HL-60/S4 treated with retinoic acid at 250 ng/mL for 4 days and 3 days (cell line): ENCODE measurements at regions not wholly inside any gene's neighbourhood (a gene's known extent, or its start where the extent isn't known, plus 50 kb on each side); places are given as distances from the start of the nearest gene placed in this dataset.
"Not testable (repeated sequence)": the region's sequence is repeated elsewhere in the genome, so short reads cannot be mapped to it uniquely, and the experiment has no call there.

Experiments used
- in situ Hi-C: fragments of 300-500 bp; cut with MboI; formaldehyde crosslinking; loops from 2 replicates; pipeline ENCODE4 v1.7.0; 2022; ENCODE audit warnings: low sequenced_read_pairs

DNA sequence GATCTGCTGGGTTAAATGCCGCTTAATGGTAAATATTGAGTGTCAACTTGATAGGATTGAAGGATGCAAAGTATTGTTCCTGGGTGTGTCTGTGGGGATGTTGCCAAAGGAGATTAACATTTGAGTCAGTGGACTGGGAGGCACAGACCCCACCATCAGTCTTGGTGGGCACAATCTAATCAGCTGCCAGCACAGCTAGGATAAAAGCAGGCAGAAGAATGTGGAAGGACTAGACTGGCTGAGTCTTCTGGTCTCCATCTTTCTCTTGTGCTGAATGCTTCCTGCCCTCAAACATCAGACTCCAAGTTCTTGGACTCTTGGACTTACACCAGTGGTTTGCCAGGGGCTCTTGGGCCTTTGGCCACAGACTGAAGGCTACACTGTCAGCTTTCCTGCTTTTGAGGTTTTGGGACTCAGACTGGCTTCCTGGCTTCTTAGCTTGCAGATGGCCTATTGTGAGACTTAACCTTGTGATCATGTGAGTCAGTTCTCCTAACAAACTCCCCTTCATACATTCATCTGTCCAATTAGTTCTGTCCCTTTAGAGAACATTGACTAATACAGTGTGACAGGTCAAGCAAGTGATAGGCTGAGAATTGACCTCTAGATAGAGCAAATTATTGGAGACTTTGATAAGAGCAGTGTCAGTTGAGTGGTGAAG, 332.5 kb downstream of the DLEU7 start:
- in situ Hi-C loops: not testable (repeated sequence)

DNA sequence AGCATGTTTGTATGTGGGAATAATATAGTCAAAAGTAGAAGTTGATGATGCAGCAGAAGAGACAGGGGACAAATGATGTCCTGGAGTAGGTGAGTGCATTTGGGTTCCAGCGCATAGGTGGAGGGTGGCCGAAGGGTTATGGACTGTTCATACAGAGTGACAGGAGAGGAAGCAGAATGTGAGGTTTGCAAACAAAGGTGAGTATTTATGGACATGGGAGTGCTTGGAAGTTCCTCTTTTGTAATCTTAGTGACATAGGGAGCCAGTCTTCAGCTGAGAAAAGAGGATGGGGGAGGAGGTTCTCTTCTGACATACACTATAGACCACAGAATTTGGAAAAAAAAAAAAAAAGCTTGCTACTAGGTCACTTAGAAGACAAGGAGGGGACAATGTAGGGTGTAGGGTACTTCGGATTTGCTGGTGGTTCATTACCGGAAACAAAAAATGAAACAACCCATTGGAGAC, 331.6 kb downstream of the DLEU7 start:
- in situ Hi-C loops: no loop called here

DNA sequence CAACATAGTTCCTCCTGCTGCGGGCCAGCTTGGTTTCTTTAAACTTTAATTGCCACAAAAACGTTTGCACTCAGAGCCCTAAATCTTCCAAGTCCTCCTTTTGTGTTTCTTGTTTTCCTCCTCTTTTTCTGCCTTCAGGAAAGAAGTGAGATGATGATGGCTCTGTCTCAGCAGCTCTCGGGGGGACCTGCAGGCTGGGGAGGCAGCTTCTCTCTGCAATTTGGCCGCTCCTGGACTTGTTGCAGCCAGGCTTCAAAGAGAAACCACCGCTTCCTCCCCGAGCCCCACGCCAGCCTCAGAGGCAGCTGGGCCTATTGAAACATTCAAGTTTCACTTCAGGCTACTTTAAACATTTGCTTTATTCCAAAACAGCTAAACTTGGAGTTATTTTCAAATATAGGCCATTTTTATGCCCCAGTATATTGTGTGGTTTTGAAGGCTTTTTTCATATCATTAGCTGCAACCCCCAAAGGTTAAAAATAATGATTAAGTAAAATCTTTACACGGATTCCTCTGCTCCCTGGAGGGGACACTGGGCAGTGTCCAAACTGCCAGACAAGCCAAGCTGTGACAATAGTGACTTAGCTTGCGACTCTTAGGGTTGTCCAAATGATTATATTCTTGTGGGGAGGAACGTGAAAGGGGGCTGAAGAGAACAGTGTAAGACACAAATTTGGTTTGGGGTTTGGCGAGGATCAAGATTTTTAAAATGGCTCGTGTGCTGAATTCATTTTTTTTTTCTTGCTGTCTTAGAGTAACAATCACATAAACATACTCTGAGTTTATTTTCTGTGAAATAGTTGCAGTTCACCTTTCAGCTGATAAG, 330.8 kb downstream of the DLEU7 start:
- in situ Hi-C loops: no loop called here

DNA sequence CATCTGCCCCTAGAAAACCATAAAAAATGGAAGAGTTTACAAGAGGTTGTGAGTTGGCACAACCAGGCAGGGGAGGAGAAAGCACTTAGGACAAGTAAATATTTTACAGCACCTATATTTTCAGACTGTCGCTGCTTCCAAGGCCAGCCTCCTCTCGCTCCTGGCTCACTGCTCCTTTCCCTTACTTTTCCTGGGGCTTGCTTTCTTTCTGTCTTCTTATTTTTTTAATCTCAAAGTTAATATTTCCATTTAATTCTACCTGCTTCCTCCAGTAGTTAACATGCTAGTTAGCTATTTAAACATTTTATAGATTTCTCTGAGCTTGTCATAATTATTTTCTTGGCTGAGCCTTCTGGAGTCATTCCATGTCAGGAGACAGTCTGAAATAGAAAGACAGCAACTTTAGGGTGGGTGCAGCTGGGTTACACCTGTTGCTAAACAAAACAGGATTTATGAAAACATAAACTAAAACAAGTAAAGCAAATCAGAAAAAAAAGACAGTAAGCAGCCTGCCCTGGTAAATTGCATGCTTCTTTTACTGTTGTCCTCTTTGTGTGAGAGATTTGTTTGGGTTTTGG, 330.1 kb downstream of the DLEU7 start:
- in situ Hi-C loops: no loop called here

DNA sequence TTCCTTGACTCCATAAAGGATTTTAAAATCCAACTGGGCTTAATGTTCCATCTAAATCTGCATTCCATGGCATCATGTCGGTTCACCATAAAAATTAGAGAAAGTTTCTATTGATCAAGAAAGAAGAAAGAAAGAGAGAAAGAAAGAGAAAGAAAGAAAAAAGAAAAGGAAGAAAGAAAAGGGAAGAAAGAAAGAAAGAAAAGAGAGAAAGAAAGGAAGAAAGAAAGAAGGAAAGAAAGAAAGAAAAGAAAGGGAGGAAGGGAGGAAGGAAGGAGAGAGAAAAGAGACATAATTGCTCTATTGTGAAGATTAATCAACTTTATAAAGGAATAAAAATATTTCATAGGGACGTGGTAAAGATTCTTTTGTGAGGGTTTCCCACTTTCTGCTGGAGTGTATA, 329.2 kb downstream of the DLEU7 start:
- in situ Hi-C loops: no loop called here

DNA sequence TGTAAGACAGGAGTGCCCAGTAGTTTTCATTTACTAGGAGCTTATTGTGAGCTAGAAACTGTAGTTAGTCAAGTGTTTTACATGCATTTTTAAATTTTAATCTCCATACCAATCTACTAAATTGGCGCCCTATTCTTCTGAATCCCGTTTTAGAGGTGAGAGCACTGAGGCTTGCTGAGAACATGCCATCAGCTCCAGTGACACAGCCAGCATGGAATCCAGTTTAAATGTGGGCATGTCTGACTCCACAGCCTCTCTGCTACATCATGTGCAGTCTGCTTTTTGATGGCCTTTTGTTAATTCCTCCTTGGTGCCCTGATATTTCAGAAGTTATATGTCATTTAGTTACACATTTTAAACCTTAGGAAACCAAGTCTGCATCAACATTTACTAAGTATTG, 325.4 kb downstream of the DLEU7 start:
- in situ Hi-C loops: no loop called here

DNA sequence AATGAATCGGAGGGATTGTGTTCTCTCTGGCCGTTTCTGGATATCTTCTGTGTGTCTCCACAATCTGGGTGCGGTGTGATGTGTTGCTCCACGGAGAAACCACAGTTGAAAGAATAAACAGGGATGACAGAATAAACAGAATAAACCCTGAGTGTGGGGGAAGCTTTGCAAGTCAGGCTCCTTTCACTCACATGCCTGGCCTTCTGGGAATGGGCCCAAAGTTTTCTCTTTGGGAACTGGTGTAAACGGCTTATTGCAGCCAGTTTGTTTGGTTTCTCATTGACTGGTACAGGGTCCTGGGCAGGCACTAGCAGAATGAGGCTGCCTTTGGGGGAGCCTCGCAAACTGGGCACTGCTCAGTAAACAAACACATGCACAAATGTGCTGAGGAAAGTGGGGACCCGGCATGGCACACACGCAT, 324.7 kb downstream of the DLEU7 start:
- in situ Hi-C loops: no loop called here

DNA sequence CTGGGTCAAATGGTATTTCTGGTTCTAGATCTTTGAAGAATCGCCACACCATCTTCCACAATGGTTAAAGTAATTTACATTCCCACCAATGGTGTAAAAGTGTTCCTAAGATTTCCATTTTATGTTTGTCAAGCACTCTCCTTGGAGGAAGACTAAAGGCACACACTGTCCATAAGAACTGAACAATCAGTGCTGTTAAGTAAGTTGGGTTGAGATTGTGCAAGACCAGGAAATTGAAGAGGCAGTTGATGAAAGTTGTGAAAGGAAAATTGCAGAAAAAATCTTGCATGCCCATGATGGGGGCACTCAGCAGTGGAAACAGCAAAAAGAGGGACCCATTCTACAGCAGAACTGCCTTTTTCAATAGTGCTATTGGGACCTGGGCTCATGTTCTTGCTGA, 323.6 kb downstream of the DLEU7 start:
- in situ Hi-C loops: no loop called here

DNA sequence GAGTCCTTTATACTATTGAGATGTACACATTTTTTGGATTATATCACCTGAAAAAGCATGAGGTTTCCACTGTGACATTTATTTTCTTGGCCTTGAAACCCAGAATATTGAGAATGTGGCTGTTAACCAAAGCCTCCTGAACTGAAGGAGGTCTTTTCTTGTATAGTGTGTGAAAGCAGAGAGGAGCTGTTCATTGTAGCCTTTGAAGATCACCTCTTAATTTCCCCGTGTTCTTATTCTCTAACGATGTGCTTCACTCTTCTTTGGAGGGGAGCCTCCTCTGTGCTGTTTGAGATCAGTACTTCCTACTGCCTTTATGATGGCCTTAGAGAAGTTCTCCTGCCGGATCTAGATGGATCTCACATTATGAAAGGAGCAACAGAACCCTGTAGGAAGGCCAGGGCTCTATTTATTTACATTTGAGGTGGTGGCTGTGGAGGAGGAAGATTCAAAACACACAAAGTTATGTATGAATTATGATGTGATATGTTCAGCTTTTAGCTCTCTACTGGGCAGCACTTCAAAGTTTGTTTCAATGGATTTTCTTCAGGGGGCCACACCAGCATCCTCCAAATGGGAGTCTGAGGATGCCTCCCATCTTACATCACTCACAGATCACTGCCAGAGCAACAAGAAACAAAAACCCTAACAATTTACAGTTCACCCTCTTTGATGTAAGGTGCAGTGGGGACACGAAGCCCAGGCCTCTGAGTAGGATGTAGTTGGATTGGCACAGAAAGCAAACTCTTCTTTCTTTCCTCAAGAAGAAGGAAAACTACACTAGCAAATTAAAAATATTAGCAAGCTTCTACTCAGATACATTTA, 322.3 kb downstream of the DLEU7 start:
- in situ Hi-C loops: no loop called here

DNA sequence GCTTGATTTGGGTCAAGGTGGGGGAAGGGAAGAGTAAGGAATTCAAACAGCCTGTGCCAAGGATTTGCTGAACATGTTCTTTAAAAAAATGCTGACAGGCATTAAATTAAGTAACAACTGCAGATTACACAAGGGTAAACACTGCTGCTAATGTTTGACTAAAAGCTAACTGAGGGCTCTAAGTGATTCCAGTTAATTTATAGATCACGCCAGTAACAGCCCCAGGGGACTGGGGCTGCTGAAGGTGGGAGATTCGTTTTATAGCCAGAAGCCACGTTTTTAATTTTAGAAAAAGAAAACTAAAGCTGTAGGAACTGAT, 321.7 kb downstream of the DLEU7 start:
- in situ Hi-C loops: no loop called here

DNA sequence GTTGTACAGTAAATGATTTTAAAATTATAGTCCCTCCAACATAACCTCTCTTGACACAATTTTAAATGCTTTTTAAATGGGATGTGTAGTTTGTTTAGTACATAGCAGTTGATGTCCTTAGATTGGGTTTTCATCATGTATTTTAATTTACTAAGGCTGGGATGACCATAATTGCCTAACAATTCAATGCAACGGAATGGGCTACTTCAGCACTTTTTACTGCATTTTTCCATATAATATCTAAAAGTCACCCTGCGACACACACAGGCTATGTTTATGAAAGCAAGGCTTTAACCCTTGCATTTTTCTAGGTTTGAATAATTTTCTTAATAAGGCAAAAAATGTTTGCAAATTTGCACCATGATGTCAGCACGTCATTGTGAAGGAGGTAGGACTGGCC, 321.0 kb downstream of the DLEU7 start:
- in situ Hi-C loops: no loop called here

DNA sequence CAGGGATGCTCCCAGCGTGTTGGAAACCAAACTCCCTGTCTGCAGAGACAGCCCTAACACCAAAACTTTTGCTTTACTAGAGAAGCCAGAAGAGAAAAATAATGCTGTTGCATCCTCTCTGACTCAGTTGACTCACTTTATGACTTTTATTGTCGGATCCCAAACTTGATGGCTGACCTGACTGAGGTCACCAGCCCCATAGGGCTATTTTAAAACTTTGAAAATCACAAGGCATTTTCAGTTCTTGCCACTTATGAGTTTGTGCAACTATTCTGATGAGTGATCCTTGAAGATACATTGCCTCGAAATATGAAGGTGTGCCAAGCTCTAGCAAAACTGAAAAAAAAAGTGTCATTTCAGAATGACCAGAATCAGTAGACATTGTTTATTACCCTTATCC, 320.2 kb downstream of the DLEU7 start:
- in situ Hi-C loops: no loop called here

DNA sequence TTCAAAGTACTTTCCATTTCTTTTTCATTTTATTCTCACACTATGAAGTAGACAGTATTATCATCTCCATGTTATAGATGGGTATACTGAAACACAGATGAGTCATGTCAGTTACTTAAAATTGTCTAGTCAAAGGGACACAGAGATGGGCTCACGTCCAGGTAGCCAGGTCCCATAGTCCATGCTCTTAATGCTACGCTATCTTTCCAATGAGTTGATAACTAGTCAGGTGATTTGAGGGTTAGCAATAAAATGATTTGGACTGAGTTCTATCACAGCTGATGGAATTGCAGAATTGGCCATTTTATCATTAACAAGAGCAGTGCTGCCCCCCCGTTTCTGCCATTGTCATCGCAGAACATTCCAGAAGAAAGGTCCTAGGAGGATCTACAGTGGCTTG, 318.9 kb downstream of the DLEU7 start:
- in situ Hi-C loops: no loop called here

DNA sequence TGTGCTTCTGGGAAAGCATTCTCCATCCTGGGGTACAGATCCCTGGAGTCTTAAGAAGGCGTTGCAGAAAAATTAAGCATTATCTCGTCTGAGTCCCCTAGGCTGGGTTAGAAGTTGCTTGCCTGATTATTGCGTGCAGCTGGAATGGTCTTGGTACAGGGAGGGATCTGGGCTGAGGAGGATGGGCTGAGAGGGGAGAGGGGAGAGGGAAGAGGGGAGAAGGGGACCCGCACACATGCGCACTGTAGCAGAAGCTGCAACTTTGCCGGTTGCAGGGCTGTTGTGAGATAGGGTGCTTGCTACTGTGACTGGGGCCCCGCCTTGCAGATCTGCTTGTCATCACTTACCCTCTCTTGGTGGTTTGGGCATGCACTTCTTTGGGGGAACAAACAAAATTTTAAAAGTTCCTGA, 316.8 kb downstream of the DLEU7 start:
- in situ Hi-C loops: no loop called here

DNA sequence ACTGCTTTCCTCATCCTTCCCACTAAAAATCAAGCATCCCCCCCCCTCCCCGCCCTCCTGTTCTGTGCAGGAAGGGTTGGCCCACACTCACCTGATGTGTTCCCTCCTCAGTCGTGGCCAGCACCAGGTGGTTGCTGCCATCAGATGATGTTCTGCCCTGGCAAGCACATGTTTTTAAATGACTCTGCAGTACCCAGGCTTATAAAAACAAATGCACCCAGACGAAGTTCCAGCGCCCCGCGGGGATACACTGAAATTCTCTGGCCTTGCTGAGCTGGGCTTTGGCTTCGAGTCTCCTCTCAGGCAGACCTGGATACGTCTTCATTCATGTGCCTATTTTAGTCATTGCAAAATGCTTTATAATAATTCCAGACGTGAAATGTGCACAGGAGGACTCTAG, 316.3 kb downstream of the DLEU7 start:
- in situ Hi-C loops: no loop called here

DNA sequence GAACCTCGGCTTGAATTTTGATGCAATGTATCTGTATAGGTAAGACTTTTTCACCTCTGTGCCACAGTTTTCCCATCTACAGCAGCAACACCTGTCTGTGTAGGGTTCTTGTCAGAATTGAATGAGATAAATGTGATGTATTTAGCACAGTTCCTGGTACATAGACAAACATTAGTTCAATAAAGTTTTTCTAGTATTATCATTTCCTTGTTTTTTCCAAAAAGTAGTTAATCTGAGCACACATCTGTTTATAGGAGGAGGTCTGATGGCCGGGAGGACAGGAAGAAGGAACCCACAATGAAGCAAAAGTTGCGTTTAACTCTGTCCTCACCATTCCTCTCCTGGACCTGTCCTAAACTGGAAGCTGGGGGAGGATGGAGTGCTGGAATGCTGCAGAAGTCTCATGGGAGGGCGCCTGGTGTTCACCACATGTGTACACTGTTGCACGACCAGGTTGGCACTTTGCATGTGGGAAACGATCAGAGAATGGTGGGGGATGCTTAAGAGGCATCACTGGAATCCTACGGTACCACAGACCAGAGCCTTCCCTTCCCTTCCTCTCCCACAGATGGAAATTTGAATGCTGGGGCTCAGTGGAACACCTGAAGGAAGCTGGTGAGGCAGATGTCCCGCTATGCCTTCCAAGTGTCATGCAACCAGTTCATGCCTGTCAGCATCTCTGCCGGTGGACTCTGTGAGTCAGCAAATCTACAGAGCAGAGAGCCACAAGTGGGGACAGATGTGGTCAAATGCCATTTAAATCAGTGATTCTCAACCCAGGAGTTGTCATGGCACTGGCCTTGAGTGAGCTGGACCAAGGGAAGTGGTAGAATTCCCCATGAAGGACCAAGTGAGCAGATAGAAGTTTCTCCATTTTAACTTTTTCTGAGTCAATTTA, 315.6 kb downstream of the DLEU7 start:
- in situ Hi-C loops: no loop called here

DNA sequence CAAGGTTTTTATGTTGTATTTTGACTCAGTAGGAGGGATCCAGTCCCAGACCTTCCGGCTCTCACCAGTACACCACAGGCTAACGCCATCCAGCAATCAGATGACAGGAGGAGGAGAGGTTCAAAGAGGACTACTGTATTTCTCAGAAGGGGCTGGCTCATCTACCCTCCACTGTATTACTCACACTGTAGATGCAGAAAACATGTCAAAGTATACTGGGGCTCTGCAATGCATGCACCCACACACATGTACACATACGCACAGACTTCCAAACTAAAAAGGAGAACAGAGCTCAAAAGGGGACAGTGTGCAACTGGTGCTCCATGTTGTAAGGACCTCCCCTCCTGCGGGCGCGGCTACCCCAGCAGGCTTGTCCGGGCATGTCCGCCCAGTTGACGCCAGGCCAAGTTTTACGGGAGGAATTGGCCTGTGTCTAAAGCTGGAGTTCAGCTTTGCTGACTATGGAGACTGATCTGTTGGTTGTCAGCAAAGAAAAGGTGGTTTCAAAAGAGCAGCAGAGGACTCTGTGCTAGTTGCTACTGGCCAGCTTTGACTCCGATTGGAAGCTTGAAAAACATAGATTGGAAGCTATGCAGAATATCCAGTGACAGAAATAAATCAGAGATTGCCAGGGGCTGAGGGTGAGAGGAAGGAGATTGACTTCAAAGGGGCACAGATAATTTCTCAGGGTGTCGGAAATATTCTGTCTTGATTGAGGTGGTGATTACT, 314.2 kb downstream of the DLEU7 start:
- in situ Hi-C loops: no loop called here

DNA sequence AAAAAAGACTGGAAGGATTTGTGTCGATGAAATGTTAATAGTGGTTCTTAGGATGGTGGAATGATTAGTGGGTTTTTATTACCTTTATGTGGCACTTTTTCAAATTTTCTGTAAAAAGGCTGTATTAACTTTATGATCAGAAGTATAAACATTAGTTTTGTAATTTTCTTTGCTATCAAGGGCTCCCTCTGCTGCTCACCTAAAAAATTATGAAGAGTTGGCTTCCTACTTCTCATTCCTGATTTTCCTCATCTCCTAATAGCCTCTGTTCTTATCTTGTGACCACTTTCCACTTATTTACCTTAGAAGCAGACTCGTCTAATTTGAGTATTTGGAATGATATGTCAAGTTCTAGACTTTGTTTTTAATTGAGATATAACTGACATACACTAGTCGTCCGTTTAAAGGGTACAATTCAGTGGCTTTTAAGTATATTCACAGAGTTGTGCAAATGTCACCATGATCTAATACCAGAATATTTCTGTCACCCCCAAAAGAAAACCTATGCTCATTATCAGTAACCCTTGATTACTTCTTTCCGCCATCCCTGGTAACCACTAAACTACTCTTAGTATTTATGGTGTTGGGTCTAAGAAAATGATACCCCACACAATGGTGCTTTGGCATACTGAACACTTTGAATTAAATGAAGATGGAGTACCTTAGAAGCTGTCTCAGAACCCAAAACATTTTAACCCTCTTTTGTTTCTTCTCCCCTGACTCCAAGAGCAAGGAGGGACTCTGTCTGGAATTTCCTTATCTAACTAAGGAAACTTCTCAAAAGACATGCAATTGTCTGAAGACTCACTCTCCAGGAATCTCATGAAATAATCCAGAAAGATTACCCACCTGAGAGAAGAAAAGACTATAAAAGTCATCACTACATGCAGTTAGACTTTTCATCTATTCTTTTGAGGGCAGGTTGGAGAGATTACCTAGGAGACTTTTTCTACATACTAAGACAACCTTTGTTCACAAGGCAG, 311.3 kb downstream of the DLEU7 start:
- in situ Hi-C loops: no loop called here

DNA sequence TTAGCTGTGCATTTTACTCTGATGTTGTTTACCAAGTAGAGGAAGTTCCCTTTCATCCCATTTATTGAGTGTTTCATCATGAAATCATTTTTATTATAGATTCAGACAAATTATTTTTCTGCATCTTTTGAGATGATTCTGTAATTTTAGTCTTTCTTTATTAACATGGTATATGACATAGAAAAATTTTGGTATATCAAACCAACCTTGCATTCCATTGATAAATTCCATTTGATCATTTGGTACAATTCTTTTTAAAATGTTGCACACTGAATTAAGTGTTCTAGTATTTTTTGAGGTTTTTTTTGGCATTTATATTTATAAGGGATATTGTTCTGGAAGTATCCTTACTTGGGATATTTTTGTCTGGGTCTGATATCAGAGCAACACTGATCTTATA, 308.4 kb downstream of the DLEU7 start:
- in situ Hi-C loops: no loop called here
